Mesothelial cell of epicardium (in vitro differentiated cells): ENCODE measurements at regions not wholly inside any gene's neighbourhood (a gene's known extent, or its start where the extent isn't known, plus 50 kb on each side); places are given as distances from the start of the nearest gene placed in this dataset.

Experiments used
- DNase-seq, 2 experiments: peaks; one replicate each; pipeline ENCODE4 v3.0.0; 2021; ENCODE audit warnings: low spot score in 2 of 2; ENCODE audit not compliant: unreplicated experiment in 2 of 2
- H3K27ac Mint-ChIP-seq: 2 replicates; pipeline ENCODE4 v1.8.0; 2021; ENCODE audit warnings: mixed read lengths
- H3K27me3 Mint-ChIP-seq: 2 replicates; pipeline ENCODE4 v1.8.0; 2021; ENCODE audit warnings: low read depth, mixed read lengths
- H3K36me3 Mint-ChIP-seq: 2 replicates; pipeline ENCODE4 v1.8.0; 2021; ENCODE audit warnings: mixed read lengths
- H3K4me1 Mint-ChIP-seq: 2 replicates; pipeline ENCODE4 v1.8.0; 2021; ENCODE audit warnings: mixed read lengths
- H3K4me3 Mint-ChIP-seq: 2 replicates; pipeline ENCODE4 v1.8.0; 2021; ENCODE audit warnings: mild to moderate bottlenecking, moderate library complexity, mixed read lengths
- H3K9me3 Mint-ChIP-seq: 2 replicates; pipeline ENCODE4 v1.8.0; 2021; ENCODE audit warnings: mixed read lengths
- TF ChIP-seq, protein P1 (sequence below): fragments of 200-600 bp; sonication (generic); IDR thresholded peaks from one replicate; pipeline ENCODE4 v1.5.0; 2021; ENCODE audit warnings: antibody characterized with exemption; ENCODE audit not compliant: unreplicated experiment

DNA sequence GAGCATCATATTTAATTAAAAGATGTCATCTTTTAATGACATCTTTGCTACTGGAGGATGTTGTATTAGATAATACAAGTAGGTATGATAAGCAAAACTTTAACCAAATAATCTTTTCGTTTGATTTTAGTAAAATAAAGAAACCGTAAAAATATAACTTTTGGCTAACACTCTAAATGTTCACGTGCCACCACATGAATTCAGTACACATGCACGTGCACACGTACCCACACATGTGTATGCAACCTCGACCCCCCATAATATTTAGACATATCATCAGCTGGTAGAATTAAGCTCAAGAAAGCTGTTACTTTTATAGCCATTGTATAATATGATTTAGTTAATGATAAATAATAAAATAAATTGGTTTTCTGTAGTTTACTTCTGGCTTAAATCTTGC lies 566.6 kb upstream of the FBXO33 start:
- H3K36me3 Mint-ChIP-seq = peaks cover under 1% of the 10 kb centered on the region
- no peaks in the 10 kb centered on the region for H3K27me3 Mint-ChIP-seq
- peaks cover 9% of the 10 kb centered on the region for H3K9me3 Mint-ChIP-seq
- H3K4me1 Mint-ChIP-seq = peaks cover 43% of the 10 kb centered on the region
- H3K27ac Mint-ChIP-seq = no peak overlapping the region
- H3K4me3 Mint-ChIP-seq = no peak overlapping the region
- TF ChIP-seq, protein P1, sequence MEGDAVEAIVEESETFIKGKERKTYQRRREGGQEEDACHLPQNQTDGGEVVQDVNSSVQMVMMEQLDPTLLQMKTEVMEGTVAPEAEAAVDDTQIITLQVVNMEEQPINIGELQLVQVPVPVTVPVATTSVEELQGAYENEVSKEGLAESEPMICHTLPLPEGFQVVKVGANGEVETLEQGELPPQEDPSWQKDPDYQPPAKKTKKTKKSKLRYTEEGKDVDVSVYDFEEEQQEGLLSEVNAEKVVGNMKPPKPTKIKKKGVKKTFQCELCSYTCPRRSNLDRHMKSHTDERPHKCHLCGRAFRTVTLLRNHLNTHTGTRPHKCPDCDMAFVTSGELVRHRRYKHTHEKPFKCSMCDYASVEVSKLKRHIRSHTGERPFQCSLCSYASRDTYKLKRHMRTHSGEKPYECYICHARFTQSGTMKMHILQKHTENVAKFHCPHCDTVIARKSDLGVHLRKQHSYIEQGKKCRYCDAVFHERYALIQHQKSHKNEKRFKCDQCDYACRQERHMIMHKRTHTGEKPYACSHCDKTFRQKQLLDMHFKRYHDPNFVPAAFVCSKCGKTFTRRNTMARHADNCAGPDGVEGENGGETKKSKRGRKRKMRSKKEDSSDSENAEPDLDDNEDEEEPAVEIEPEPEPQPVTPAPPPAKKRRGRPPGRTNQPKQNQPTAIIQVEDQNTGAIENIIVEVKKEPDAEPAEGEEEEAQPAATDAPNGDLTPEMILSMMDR = no peak
- no peak for DNase-seq

DNA sequence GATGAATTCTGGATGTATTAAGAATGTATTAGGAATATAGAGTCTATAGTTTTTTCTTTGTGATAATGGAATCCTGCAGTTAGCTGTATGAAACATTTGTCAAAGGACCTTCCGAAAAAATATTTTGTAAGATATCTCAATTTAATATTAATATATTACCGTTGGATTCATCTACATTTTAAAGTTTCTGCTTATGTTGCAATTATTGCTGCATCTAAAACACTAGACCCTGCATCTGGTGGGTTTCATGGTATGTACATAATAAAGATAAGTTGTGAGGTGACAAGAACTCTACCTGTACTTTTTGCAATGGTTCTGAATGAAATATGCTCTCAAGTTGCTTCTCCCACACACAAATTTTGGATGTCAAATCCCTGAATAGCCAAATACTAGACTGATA lies 565.9 kb upstream of the FBXO33 start:
- Mint-ChIP-seq H3K27ac (no peak overlapping the region), H3K36me3 (peaks cover 7% of the 10 kb centered on the region), H3K4me1 (peaks cover 38% of the 10 kb centered on the region), H3K27me3 (no peaks in the 10 kb centered on the region), H3K9me3 (peaks cover 15% of the 10 kb centered on the region), H3K4me3 (no peak overlapping the region)
- TF ChIP-seq, protein P1 = no peak
- no peak for DNase-seq

DNA sequence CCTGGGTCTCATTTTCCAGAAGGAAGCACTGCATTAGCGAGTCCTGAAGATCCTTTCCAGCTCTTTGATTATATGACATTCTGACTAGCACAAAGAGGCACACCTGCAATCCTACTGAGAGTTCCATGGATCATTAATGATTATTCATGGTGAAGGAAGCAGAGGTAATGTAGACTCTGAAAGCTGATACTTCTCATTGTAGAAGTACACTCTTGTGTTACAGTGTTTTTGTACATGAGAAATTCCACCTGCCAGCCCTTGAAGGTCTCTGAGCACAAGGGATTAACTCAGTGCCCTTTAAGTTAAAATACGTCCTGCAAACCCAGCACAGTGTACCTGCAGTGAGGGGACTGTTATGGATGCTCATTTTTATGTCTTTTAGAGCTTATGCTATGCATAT lies 558.8 kb upstream of the FBXO33 start:
- TF ChIP-seq, protein P1 = no peak
- H3K4me3 Mint-ChIP-seq = no peak overlapping the region
- peaks cover 26% of the 10 kb centered on the region for H3K4me1 Mint-ChIP-seq
- DNase-seq = no peak
- no peak overlapping the region for H3K27ac Mint-ChIP-seq
- H3K36me3 Mint-ChIP-seq = peaks cover 12% of the 10 kb centered on the region
- H3K27me3 Mint-ChIP-seq = no peaks in the 10 kb centered on the region
- peaks cover 30% of the 10 kb centered on the region for H3K9me3 Mint-ChIP-seq

DNA sequence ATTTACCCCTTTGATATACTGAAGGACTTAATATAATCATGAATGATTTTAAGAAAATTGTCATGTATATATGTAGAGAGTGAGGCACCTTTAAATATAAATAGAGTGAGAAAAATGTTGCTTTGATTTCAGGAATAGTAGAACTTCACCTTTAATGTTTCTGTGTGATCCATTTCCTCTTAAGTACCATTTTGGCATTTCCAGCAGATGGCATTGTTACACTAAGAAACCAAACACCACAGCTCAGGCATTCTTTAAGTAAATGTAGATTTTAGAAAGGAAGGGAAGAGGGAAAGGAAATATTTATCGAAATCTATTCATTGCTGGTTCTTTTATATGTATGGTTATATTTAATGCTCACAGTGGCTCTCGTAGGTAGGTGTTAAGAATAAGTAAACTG lies 556.7 kb upstream of the FBXO33 start:
- TF ChIP-seq, protein P1 = peak; percentile 46
- peaks cover 18% of the 10 kb centered on the region for H3K4me1 Mint-ChIP-seq
- peak overlapping the region; percentile 45 for H3K27ac Mint-ChIP-seq
- DNase-seq = no peak
- H3K36me3 Mint-ChIP-seq = peaks cover 12% of the 10 kb centered on the region
- H3K9me3 Mint-ChIP-seq = peaks cover 22% of the 10 kb centered on the region
- no peaks in the 10 kb centered on the region for H3K27me3 Mint-ChIP-seq
- H3K4me3 Mint-ChIP-seq = no peak overlapping the region

DNA sequence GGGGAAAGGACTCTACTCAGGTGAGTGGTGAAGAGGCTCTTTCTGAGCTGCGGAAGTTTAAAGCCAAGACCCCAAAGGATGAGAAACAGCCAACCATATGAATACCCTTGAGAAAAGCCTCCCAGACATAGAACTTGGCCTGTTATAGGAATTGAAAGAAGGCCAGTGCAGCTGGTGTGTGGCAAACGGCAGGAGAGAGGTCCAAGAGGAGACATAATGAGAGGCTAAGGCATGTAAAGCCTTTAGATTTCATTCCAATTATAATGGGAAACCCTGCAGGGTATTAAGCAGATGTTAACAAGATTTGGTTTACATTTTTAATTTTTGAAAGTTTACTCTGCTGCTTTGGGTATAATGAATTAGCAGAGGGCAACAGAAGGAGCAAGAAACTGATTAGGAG lies 552.1 kb upstream of the FBXO33 start:
- Mint-ChIP-seq H3K4me3 (no peak overlapping the region), H3K36me3 (no peaks in the 10 kb centered on the region), H3K4me1 (peaks cover 18% of the 10 kb centered on the region), H3K27me3 (no peaks in the 10 kb centered on the region), H3K27ac (no peak overlapping the region), H3K9me3 (peaks cover 3% of the 10 kb centered on the region)
- no peak for DNase-seq
- TF ChIP-seq, protein P1 = no peak

DNA sequence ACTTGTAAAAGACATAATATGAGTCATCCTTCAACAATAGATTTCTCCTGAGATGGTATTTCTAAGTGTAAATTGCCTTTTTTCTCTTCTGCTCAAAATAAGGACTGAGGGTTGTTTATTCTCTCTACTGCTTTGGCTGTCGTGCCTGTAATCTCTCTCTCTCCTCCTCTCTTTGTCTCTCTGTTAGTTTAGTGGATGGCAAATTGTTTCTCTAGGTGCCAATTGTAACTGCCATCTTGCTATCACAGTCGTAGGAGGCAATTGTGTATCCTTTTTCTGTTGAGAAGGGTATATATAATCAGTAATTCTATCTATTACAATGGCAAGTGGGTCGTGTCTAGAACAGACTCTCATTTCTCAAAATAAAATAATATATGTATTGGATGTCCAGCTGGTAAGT lies 545.0 kb upstream of the FBXO33 start:
- no peak overlapping the region for H3K27ac Mint-ChIP-seq
- no peak overlapping the region for H3K4me3 Mint-ChIP-seq
- H3K4me1 Mint-ChIP-seq = peaks cover 4% of the 10 kb centered on the region
- H3K9me3 Mint-ChIP-seq = peaks cover 3% of the 10 kb centered on the region
- no peaks in the 10 kb centered on the region for H3K36me3 Mint-ChIP-seq
- no peak for DNase-seq
- TF ChIP-seq, protein P1 = no peak
- no peaks in the 10 kb centered on the region for H3K27me3 Mint-ChIP-seq
